GM12875 (cell line): ENCODE measurements at regions not wholly inside any gene's neighbourhood (a gene's known extent, or its start where the extent isn't known, plus 50 kb on each side); places are given as distances from the start of the nearest gene placed in this dataset.

Experiments
- H3K4me3 ChIP-seq: one replicate; pipeline ENCODE4 v1.5.1; 2011; ENCODE audit warnings: low read depth, low read length, control low read depth
- TF ChIP-seq, protein P1 (sequence below): IDR thresholded peaks from 2 replicates; pipeline ENCODE4 v1.5.1; 2011; ENCODE audit warnings: low read depth, mild to moderate bottlenecking, control low read depth, inconsistent platforms, low read length, moderate library complexity, borderline replicate concordance; ENCODE audit not compliant: insufficient read depth

DNA sequence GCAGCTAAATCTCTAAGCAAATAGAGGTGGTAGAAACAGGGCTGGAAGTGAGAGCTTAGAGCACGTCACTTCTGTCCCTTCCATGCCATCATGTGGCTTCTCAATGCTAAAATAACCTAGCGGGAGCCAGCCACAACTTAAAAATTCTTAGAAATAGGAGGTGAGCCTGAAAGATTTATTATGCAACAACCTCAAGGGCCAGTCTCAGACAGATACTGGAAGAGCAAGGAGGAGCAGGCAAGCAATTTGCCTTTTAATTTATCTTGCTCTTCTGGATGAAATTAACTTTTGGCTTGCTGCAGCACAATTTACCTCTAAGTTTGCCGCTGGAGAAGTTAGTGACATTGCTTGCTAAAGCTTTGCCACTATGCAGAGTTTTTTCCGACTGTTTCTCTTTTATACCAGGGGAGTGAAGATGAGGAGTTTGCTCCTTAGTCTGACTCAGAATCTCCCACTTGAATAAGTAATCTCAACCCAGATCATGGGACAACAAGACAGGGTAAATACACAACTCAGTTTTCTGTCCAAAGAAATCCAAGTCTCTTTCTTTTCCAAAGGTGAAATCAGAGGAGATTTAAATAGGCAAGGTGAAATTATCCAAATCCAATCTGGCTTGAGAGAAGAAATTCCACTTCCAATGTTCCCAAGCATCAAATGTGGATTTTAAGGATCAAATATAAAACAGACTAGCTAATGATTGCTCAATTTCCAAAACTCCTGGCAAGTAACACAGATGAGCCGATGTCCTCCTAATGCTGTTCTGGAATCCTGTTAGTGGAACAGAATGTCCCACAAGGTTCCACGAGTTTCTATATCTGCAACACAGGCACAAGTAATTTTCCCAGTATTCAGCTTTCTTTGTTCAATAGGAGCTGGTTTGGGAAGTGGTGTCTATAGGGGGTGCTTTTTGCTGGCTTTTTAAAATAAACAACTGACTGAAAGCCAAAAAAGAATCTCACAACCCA lies 329.4 kb upstream of the RORA start:
- no peak overlapping the region for H3K4me3 ChIP-seq
- TF ChIP-seq, protein P1, sequence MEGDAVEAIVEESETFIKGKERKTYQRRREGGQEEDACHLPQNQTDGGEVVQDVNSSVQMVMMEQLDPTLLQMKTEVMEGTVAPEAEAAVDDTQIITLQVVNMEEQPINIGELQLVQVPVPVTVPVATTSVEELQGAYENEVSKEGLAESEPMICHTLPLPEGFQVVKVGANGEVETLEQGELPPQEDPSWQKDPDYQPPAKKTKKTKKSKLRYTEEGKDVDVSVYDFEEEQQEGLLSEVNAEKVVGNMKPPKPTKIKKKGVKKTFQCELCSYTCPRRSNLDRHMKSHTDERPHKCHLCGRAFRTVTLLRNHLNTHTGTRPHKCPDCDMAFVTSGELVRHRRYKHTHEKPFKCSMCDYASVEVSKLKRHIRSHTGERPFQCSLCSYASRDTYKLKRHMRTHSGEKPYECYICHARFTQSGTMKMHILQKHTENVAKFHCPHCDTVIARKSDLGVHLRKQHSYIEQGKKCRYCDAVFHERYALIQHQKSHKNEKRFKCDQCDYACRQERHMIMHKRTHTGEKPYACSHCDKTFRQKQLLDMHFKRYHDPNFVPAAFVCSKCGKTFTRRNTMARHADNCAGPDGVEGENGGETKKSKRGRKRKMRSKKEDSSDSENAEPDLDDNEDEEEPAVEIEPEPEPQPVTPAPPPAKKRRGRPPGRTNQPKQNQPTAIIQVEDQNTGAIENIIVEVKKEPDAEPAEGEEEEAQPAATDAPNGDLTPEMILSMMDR, result no peak

- TF ChIP-seq, protein P1, result no peak
- no peak overlapping the region for H3K4me3 ChIP-seq
Observed at GRCh38 chr15:61556037-61556648, 327.0 kb upstream of the RORA start.

- no peak overlapping the region for H3K4me3 ChIP-seq
- TF ChIP-seq, protein P1, result no peak
Observed at GRCh38 chr15:61549727-61550126, 320.6 kb upstream of the RORA start.

GRCh38 chr15:61545763-61546162 lies 316.7 kb upstream of the RORA start:
- TF ChIP-seq, protein P1, result no peak
- H3K4me3 ChIP-seq, result no peak overlapping the region

- H3K4me3 ChIP-seq, result no peak overlapping the region
- TF ChIP-seq, protein P1, result no peak
Observed at GRCh38 chr15:61541516-61541915, 312.4 kb upstream of the RORA start.

GRCh38 chr15:61537337-61537736 lies 308.2 kb upstream of the RORA start:
- TF ChIP-seq, protein P1, result no peak
- no peak overlapping the region for H3K4me3 ChIP-seq
